GM18951 (cell line): ENCODE measurements at regions not wholly inside any gene's neighbourhood (a gene's known extent, or its start where the extent isn't known, plus 50 kb on each side); places are given as distances from the start of the nearest gene placed in this dataset.

ENCODE experiments used
- POLR2A ChIP-seq: IDR thresholded peaks from 4 replicates; pipeline ENCODE4 v1.6.1; 2011; ENCODE audit warnings: mild to moderate bottlenecking; ENCODE audit not compliant: insufficient read length, insufficient read depth; ENCODE audit errors: extremely low read depth
- in situ Hi-C: fragments of 300-500 bp; cut with MboI; formaldehyde crosslinking; loops from one replicate; pipeline ENCODE4 v1.12.0; 2022; ENCODE audit warnings: low sequenced_read_pairs, mixed read lengths, inconsistent platforms; ENCODE audit not compliant: unreplicated experiment

GRCh38 chr9:118360036-118360435 is 655.8 kb downstream of the TLR4 start:
- no peak for TF ChIP-seq POLR2A
- in situ Hi-C loops, result no loop called here

GRCh38 chr9:118362123-118362522 is 657.9 kb downstream of the TLR4 start:
- in situ Hi-C loops, result no loop called here
- TF ChIP-seq POLR2A, result no peak

GRCh38 chr9:118362596-118362995 is 658.4 kb downstream of the TLR4 start:
- TF ChIP-seq POLR2A, result no peak
- in situ Hi-C loops, result no loop called here

DNA sequence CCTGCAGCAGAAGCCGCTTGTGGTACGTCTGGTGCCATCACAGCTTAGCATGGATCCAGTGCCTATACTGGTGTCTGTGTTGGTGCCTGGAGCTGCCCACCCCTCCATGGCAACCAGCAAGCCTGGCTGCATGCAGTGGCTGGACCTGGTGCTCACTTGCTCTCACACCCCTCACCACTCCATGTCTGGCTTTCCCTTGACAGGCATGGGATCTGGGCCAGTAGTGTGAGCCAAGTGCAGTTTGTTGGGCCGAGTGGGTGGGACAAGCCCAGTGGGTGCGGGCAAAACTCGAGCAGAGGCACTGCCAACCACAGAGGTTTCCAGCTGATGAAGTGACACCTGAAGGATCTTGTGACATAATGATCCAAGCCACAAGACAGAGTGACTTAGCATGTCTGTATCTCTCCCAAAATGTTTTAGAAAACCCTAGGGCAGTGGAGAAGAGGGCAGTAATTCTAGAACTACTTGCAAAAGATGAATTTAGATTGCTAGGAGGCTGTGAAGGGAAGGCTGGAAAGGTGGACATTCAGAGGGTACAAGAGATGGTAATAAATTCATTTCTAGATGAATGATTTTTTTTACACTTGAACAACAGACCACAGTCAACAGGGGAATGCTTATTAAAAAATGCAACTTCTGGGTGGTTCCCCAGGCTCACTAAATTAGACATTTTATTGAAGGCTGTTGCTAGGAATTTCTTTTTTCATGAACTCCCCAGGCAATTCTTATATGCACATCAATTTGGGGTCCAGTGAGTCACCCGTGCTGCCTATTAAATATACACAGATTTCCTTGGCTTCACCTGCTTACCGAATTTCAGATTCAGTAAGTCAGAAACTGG is 660.3 kb downstream of the TLR4 start:
- in situ Hi-C loops, result no loop called here
- no peak for TF ChIP-seq POLR2A

DNA sequence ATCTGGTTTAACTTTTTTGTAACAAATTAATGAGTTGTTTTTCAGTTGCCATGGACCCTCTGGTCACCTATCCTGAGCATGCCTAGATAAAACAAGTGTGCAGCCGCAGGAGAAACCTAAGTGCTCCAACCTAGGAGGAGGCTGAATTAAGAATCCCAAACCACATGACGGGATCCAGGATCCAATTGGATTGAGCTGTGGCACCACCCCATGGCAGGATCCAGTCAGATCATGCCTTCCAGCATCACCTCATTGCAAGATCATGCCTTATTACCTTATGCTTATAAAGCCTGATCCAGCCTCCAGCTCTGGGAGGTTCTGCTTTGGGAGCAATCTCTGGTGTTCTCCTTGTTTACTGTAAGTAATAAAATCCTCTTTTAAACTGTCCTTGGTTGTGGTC is 662.0 kb downstream of the TLR4 start:
- in situ Hi-C loops, result no loop called here
- no peak for TF ChIP-seq POLR2A

- TF ChIP-seq POLR2A, result no peak
- in situ Hi-C loops, result no loop called here
Measured at GRCh38 chr9:118367383-118367782, 663.2 kb downstream of the TLR4 start.

DNA sequence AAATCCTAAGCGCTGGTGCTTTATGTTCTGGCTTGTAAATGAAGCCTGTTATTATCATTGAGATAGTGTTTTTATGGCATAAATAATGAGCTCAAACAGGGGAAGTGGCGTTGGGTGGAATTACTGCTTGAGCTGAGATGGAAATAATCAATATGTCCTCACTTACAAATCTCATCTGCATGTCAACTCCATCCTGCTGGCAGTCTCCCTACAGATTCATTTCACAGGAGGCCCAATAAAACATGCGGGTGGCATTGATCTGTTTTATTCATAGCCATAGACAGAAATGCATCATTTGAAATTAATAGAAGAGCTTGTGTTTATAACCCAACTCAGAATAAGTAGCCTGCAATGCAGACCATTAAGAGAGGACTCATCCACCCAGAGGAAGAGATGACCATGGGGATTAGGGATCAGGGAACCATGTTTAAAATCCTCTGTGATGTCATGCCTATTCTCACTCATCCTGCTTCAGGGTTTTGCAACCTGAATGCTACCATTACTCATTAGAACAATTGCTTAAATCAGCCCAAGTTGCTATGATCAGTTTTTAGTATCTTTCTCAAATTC is 680.4 kb downstream of the TLR4 start:
- in situ Hi-C loops, result no loop called here
- no peak for TF ChIP-seq POLR2A

DNA sequence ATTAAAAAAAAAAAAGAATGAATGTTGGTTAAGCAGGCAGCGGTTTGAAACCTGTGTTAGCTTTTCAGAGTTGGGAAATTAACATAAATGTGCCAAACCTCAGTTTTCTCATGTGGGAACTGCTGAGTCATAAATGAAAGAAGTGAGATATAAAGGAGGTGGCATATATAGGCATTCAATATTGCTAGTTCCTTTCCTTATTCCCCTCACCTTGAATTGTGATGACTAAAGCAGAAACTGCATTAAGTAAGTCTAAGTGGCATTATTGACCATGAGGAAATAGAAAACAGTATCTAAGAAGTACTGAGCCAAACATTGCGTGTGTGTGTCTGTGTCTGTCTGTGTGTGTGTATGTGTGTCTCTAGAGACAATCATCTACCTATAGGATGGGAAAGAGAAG is 691.2 kb downstream of the TLR4 start:
- no peak for TF ChIP-seq POLR2A
- in situ Hi-C loops, result no loop called here

DNA sequence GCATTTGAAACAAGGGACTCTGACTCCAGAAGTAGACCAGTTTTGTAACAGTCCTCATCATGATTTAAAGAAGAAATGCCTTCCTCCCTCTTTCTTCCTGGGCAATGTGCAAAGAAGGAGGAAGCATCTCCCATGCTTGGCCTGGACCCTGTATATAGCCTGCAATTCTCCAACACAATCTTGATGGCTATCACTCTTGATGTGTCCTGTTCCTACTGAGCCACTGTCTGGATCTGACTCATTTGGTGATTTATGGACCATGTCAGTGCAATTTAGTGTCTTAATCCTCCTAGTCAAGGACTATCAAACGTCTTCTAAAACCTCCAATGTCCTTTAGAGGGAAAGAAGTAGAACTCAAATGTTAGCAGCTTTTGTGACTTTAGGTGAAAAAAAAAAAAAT is 697.3 kb downstream of the TLR4 start:
- in situ Hi-C loops, result no loop called here
- TF ChIP-seq POLR2A, result no peak

DNA sequence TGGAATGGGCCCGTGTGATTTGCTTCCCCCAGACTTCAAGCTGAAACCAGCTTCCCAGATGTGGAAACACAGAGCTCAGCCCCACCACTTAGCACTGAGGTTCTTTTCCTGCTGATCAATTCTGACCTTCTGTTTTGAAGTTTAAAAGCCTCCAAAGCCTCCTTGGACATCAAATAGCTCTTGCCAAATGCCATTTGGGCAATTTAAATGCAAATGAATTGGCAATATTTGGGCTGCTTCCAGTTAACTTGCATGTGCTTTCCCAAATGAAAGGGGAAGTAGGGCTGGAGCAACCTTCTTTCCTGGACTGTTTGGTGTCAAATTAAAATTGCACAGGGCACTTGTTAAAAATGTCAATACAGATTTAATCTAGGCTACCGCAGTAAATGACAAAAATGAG is 710.5 kb downstream of the TLR4 start:
- no peak for TF ChIP-seq POLR2A
- in situ Hi-C loops, result no loop called here

- TF ChIP-seq POLR2A, result no peak
- in situ Hi-C loops, result no loop called here
Measured at GRCh38 chr9:118418887-118419565, 714.8 kb downstream of the TLR4 start.

GRCh38 chr9:118419676-118420075 is 715.5 kb downstream of the TLR4 start:
- in situ Hi-C loops, result no loop called here
- no peak for TF ChIP-seq POLR2A

GRCh38 chr9:118422508-118422907 is 718.3 kb downstream of the TLR4 start:
- in situ Hi-C loops, result no loop called here
- no peak for TF ChIP-seq POLR2A

DNA sequence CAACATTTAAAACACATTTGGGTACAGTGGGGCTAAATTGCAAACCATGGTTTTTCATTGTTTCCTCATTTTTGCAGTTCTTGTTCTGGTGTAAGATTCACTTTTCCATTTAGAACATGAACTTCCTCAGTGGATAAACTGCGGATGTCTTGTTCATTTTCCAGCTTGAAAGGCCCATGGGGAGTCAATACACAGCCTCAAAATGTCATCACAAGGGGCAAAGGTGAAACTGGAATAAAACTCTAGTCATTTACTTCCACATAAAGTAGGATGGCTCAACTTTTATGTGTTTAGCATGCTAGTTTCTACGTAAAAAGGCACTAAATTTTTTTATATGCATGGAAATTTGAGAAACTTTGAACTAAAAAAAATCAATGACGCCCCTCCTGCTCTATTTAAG is 718.8 kb downstream of the TLR4 start:
- in situ Hi-C loops, result no loop called here
- no peak for TF ChIP-seq POLR2A

DNA sequence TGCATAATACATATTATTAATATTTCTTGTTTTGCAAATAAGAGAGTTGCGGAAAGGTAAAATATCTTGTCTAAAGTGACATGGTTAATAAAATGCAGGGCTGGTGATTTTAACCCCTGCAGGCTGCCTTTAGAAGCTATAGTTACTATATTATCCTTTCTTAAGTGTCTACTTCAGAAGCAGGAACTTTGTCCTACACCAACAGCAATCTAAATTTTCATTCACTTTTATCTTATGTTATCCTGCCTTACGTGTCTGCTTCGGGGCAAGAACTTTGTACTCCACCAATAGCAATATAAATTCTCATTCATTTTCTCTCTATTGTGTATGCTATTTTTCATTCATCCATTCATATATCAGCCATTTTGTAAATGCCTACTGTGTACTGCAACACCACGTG is 719.5 kb downstream of the TLR4 start:
- in situ Hi-C loops, result no loop called here
- no peak for TF ChIP-seq POLR2A
